ENCODE measurements at regions not wholly inside any gene's neighbourhood (a gene's known extent, or its start where the extent isn't known, plus 50 kb on each side); places are given as distances from the start of the nearest gene placed in this dataset.

DNA sequence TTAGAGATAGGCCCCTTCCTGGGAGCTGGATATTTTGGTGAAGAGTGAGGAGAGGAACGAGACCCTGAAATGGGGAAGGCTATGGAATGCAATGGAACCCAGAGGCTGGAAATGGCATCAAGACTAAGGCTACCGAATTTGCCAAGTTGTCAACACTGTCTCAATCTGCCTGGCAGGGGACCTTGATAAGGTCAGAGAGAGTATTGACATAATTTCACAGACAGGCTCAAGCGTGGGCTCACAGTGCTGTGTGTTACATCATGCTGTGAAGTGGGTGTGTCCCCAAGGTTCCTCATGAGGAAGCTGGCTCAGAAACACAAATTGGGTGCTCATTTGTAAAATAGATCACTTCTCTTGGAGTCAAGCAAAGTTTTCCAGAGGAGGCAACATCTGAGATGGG is 51.8 kb upstream of the CYRIA start:
- DNase-seq = no peak

GRCh38 chr2:16716944-16717343 is 51.3 kb upstream of the CYRIA start:
- no peak for DNase-seq

DNA sequence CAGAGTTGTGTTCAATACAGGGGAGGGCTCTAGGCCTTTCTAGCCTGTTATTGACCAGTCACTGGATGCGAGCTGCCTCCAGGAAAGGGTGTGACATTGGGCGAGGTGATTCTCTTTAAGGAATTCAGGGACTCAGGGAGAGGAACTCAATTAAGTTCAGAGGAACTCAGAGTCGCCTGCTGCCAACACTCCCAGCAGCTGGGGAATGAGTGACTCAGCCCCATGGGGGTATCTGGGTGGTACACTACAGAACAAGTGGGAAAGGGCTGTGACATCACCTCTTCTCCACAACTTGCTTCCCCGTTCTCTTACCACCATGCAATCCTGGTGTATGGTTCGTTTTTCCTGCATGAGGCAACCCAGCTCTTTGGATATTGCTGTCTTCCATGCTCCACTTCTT is 50.4 kb upstream of the CYRIA start:
- no peak for DNase-seq
